ENCODE measurements at regions not wholly inside any gene's neighbourhood (a gene's known extent, or its start where the extent isn't known, plus 50 kb on each side); places are given as distances from the start of the nearest gene placed in this dataset.

GRCh38 chr7:86164827-86165226 is 478.9 kb upstream of the GRM3 start:
- intact Hi-C loops (cut with micrococcal nuclease): no loop called here
- WGBS (ENCODE audit: insufficient coverage): no CpG with 5 or more reads among the region's 1 CpG

GRCh38 chr7:86158111-86158510 is 485.6 kb upstream of the GRM3 start:
- Histone ChIP-seq H3K79me2 (ENCODE audit: control insufficient read depth, insufficient read depth, low read length) (no peaks in the 10 kb centered on the region), H3K27me3 (replicated peaks in 1 of 4; ENCODE audit: control extremely low read depth in 1 of 4, control insufficient read depth in 3 of 4, insufficient read depth in 4 of 4, low read length in 3 of 4) (no peaks in the 10 kb centered on the region), H3K4me3 (ENCODE audit: control extremely low read depth in 1 of 5, extremely low read depth in 1 of 5, insufficient read depth in 1 of 5, low read depth in 2 of 5, low read length in 4 of 5) (no peak overlapping the region), H2AFZ (ENCODE audit: insufficient read depth, low read depth, low read length, poor library complexity, severe bottlenecking) (no peak overlapping the region), H3K4me2 (replicated peaks; ENCODE audit: low read depth, low read length, poor library complexity, severe bottlenecking) (no peak overlapping the region), H4K20me1 (ENCODE audit: control insufficient read depth, insufficient read depth, low read length, poor library complexity, severe bottlenecking) (no peaks in the 10 kb centered on the region), H3K9me3 (ENCODE audit: control extremely low read depth in 1 of 3, control insufficient read depth in 2 of 3, insufficient read depth in 1 of 3, low read length in 2 of 3) (peaks cover 0 to 8% (median 0%) of the 10 kb centered on the region in 3 donors), H3K36me3 (replicated peaks in 1 of 2; ENCODE audit: control extremely low read depth in 1 of 2, control insufficient read depth in 1 of 2, extremely low read depth in 1 of 2, insufficient read depth in 2 of 2, low read length in 1 of 2) (no peaks in the 10 kb centered on the region), H3K27ac (ENCODE audit: low read length in 2 of 2) (no peak overlapping the region), H3K4me1 (ENCODE audit: control insufficient read depth in 2 of 2, insufficient read depth in 2 of 2, low read length in 2 of 2) (no peaks in the 10 kb centered on the region), H3K9ac (ENCODE audit: low read length) (no peak overlapping the region)
- H3K9me3 Mint-ChIP-seq (ENCODE audit: insufficient read depth): peaks cover 4% of the 10 kb centered on the region
- H3K27me3 Mint-ChIP-seq: no peaks in the 10 kb centered on the region
- H3K4me1 Mint-ChIP-seq: no peaks in the 10 kb centered on the region
- intact Hi-C loops (cut with micrococcal nuclease): no loop called here
- ChIA-PET POLR2A (no interaction called here), CTCF (no interaction called here)
- DNase-seq: no peak
- 93% methylated on average over 3 of the region's 4 CpGs for WGBS (ENCODE audit: insufficient coverage)
- no peak overlapping the region for H3K4me3 Mint-ChIP-seq
- no peak for TF ChIP-seq EZH2 (IDR thresholded peaks at IDR 0.05; ENCODE audit: borderline replicate concordance, insufficient read depth, low read depth, low read length, poor library complexity, severe bottlenecking)
- no peak for TF ChIP-seq CTCF (IDR thresholded peaks at IDR 0.05)
- H3K27ac Mint-ChIP-seq: no peak overlapping the region
- no peak for ATAC-seq (ENCODE audit: low read depth)

More at GRCh38 chr7:86164827-86165226, 478.9 kb upstream of the GRM3 start:
- no peak overlapping the region for H3K4me2 ChIP-seq (replicated peaks; ENCODE audit: low read depth, low read length, poor library complexity, severe bottlenecking)
- H3K9me3 ChIP-seq (ENCODE audit: control extremely low read depth in 1 of 3, control insufficient read depth in 2 of 3, insufficient read depth in 1 of 3, low read length in 2 of 3): no peaks in the 10 kb centered on the region
- TF ChIP-seq CTCF (IDR thresholded peaks at IDR 0.05): no peak
- no peak for TF ChIP-seq EZH2 (IDR thresholded peaks at IDR 0.05; ENCODE audit: borderline replicate concordance, insufficient read depth, low read depth, low read length, poor library complexity, severe bottlenecking)
- no peak overlapping the region for H2AFZ ChIP-seq (ENCODE audit: insufficient read depth, low read depth, low read length, poor library complexity, severe bottlenecking)
- no peak overlapping the region for H3K27ac ChIP-seq (ENCODE audit: low read length in 2 of 2)
- Mint-ChIP-seq H3K27ac (no peak overlapping the region), H3K9me3 (ENCODE audit: insufficient read depth) (peaks cover 3% of the 10 kb centered on the region), H3K4me1 (no peaks in the 10 kb centered on the region), H3K4me3 (no peak overlapping the region), H3K27me3 (no peaks in the 10 kb centered on the region)
- no peaks in the 10 kb centered on the region for H3K36me3 ChIP-seq (replicated peaks in 1 of 2; ENCODE audit: control extremely low read depth in 1 of 2, control insufficient read depth in 1 of 2, extremely low read depth in 1 of 2, insufficient read depth in 2 of 2, low read length in 1 of 2)
- H4K20me1 ChIP-seq (ENCODE audit: control insufficient read depth, insufficient read depth, low read length, poor library complexity, severe bottlenecking): no peaks in the 10 kb centered on the region
- no peaks in the 10 kb centered on the region for H3K4me1 ChIP-seq (ENCODE audit: control insufficient read depth in 2 of 2, insufficient read depth in 2 of 2, low read length in 2 of 2)
- CTCF ChIA-PET: no interaction called here
- H3K4me3 ChIP-seq (ENCODE audit: control extremely low read depth in 1 of 5, extremely low read depth in 1 of 5, insufficient read depth in 1 of 5, low read depth in 2 of 5, low read length in 4 of 5): no peak overlapping the region
- no peaks in the 10 kb centered on the region for H3K27me3 ChIP-seq (replicated peaks in 1 of 4; ENCODE audit: control extremely low read depth in 1 of 4, control insufficient read depth in 3 of 4, insufficient read depth in 4 of 4, low read length in 3 of 4)
- DNase-seq (no peak), ATAC-seq (ENCODE audit: low read depth) (no peak)
- POLR2A ChIA-PET: no interaction called here
- H3K79me2 ChIP-seq (ENCODE audit: control insufficient read depth, insufficient read depth, low read length): no peaks in the 10 kb centered on the region
- H3K9ac ChIP-seq (ENCODE audit: low read length): no peak overlapping the region
